ENCODE measurements at regions not wholly inside any gene's neighbourhood (a gene's known extent, or its start where the extent isn't known, plus 50 kb on each side); places are given as distances from the start of the nearest gene placed in this dataset.

DNA sequence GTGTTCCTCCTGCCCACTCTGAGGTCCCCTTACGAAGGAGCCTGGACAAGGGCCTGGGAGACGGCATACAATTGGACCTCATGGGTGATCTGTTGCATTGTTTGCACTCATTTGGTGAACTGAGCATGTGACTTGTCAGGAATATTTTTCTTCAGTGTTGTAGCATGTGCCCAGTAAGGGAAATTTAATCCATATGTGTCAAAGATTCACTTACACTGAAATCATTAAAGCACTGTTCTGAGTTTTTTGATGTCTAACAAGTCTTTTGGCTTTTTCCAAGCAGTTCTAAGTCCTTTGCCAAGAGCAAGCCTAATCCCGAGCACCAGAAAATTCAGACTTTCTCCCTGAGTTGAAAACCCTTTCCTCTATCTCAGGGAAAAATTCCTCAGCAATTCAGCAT, 61.6 kb upstream of the RPS23 start:
- Mint-ChIP-seq H3K27me3 (ENCODE audit: low read depth) (peaks cover 3% of the 10 kb centered on the region), H3K4me1 (peaks cover 47% of the 10 kb centered on the region), H3K27ac (peak overlapping the region in 2 of 3 experiments; percentile 4 to 13), H3K9me3 (no peaks in the 10 kb centered on the region), H3K4me3 (no peak overlapping the region), H3K36me3 (ENCODE audit: low read depth) (no peaks in the 10 kb centered on the region)
- TF ChIP-seq, protein P1, sequence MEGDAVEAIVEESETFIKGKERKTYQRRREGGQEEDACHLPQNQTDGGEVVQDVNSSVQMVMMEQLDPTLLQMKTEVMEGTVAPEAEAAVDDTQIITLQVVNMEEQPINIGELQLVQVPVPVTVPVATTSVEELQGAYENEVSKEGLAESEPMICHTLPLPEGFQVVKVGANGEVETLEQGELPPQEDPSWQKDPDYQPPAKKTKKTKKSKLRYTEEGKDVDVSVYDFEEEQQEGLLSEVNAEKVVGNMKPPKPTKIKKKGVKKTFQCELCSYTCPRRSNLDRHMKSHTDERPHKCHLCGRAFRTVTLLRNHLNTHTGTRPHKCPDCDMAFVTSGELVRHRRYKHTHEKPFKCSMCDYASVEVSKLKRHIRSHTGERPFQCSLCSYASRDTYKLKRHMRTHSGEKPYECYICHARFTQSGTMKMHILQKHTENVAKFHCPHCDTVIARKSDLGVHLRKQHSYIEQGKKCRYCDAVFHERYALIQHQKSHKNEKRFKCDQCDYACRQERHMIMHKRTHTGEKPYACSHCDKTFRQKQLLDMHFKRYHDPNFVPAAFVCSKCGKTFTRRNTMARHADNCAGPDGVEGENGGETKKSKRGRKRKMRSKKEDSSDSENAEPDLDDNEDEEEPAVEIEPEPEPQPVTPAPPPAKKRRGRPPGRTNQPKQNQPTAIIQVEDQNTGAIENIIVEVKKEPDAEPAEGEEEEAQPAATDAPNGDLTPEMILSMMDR (IDR thresholded peaks at IDR 0.05; ENCODE audit: unreplicated experiment in 3 of 3): no peak

DNA sequence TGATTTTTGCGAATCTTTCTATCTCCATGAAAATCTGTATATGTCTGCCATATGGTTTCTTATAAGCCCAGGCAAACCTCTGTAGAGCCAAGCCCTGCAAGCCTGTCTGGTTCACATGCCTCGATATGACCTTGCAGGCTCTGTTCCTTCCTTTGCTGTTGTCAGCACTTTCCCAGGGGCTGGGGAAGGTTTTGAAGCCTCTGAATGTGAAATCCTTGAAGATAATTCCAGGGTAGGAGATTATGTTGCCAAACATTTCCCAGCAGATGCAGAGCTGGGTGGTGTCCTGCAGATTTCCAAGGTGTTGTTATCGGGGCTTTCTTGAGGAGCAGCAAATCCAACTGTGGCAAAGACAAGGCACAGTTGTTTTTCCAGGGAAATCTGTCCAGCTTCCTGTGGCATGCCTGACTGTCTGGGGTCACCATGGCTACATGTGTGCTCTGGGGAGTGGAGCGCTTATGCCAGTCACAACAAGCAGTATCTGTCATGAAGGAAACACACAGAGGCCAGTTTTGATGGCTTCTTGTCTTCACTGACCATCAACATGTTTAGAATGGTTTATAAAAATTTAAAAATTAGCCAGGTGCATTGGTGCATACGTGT, 60.7 kb upstream of the RPS23 start:
- Mint-ChIP-seq H3K4me3 (no peak overlapping the region), H3K27me3 (ENCODE audit: low read depth) (peaks cover 3% of the 10 kb centered on the region), H3K27ac (peak overlapping the region; percentile 60 to 69 (median 65)), H3K9me3 (no peaks in the 10 kb centered on the region), H3K4me1 (peaks cover 53% of the 10 kb centered on the region), H3K36me3 (ENCODE audit: low read depth) (no peaks in the 10 kb centered on the region)
- TF ChIP-seq, protein P1 (IDR thresholded peaks at IDR 0.05; ENCODE audit: unreplicated experiment in 3 of 3): no peak

DNA sequence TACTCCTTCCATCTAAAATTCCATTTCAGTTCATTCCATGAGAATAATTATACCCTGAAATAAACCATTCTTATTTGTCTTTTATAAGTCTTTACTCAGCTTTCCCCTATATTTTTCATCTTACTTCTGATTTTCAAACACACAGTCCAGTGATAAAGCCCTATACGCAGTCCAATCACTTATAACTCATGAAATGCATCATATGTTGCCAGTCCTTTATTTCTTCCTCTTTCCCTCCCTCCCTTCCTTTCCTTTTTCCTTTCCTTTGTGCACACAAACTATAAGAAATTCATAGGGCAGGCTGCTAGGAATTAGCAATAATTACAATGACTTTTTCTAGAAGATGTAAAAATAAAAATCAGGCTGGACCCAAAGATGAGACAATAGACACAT, 58.8 kb upstream of the RPS23 start:
- TF ChIP-seq, protein P1 (IDR thresholded peaks at IDR 0.05; ENCODE audit: unreplicated experiment in 3 of 3): no peak
- H3K4me3 Mint-ChIP-seq: no peak overlapping the region
- H3K27me3 Mint-ChIP-seq (ENCODE audit: low read depth): peaks cover 3% of the 10 kb centered on the region
- no peaks in the 10 kb centered on the region for H3K9me3 Mint-ChIP-seq
- H3K36me3 Mint-ChIP-seq (ENCODE audit: low read depth): no peaks in the 10 kb centered on the region
- H3K4me1 Mint-ChIP-seq: peaks cover 53% of the 10 kb centered on the region
- peak overlapping the region in 2 of 3 experiments; percentile 43 to 45 for H3K27ac Mint-ChIP-seq

DNA sequence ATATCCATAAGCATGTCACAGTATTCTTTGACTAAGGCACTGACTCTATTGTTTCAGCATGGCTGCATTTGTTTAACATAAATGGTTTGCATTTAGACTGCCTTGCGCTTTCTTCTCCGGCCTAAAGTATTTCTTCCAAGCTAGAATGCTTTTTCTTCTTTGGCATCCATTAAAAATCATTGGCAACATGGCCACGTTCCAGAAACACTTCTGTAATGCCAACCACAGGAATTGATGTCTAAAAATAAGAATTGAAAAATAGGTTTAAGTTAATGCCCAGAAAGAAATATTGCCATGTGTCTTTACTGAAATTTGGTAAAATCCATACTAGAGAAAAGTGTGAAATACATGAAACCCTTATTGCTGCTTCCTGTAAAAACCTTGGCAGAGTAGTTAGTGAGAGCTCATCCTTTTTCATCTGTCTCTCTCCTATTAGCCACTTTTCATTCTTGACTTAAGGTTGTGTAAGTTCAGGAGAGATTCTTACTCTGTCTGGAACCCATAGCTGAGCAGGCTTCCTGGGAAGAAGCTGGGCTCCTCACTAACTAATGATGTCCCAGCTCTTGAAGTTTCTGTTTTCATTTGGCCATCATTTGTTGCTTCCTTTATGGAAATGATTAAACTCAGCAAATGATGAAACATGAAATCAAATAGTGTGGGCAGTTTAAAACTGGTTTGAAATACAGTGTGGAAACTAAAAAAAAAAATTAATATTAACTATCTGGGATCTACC, 58.2 kb upstream of the RPS23 start:
- H3K36me3 Mint-ChIP-seq (ENCODE audit: low read depth): no peaks in the 10 kb centered on the region
- no peaks in the 10 kb centered on the region for H3K9me3 Mint-ChIP-seq
- H3K4me3 Mint-ChIP-seq: no peak overlapping the region
- peaks cover 3% of the 10 kb centered on the region for H3K27me3 Mint-ChIP-seq (ENCODE audit: low read depth)
- peak overlapping the region in 2 of 3 experiments; percentile 43 to 45 for H3K27ac Mint-ChIP-seq
- TF ChIP-seq, protein P1 (IDR thresholded peaks at IDR 0.05; ENCODE audit: unreplicated experiment in 3 of 3): no peak
- H3K4me1 Mint-ChIP-seq: peaks cover 53% of the 10 kb centered on the region

DNA sequence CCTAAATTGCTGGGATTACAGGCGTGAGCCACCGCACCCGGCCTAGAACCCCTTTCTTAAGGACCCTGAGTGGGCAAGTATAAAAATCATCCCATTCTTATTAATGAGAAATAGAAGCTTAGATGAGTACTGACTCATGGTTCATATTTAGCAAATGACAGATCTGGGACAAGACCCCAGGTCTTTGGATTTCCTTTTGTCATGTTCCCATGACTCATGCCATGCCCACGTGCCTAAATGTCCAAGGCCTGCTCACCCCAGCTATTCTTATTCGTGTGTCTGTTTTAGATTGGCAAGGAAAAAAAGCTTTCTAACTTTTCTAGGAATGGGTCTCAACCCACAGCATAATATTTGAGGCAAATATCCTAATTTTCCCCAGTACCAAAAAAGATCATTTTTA, 57.7 kb upstream of the RPS23 start:
- Mint-ChIP-seq H3K36me3 (ENCODE audit: low read depth) (no peaks in the 10 kb centered on the region), H3K9me3 (no peaks in the 10 kb centered on the region), H3K27ac (peak overlapping the region in 1 of 3 experiments; percentile 51), H3K4me1 (peaks cover 47% of the 10 kb centered on the region), H3K4me3 (no peak overlapping the region), H3K27me3 (ENCODE audit: low read depth) (peaks cover 3% of the 10 kb centered on the region)
- TF ChIP-seq, protein P1 (IDR thresholded peaks at IDR 0.05; ENCODE audit: unreplicated experiment in 3 of 3): no peak

All from nephron (organoid).